Panc1 (cell line): ENCODE measurements at regions not wholly inside any gene's neighbourhood (a gene's known extent, or its start where the extent isn't known, plus 50 kb on each side); places are given as distances from the start of the nearest gene placed in this dataset.

Experiments used
- POLR2AphosphoS5 ChIP-seq: IDR thresholded peaks from 2 replicates; pipeline ENCODE4 v1.6.1; 2012; ENCODE audit warnings: mild to moderate bottlenecking, low read depth, low read length, moderate library complexity
- REST ChIP-seq, 2 experiments: IDR thresholded peaks; 2 replicates each; pipeline ENCODE4 v1.6.1; 2011 to 2012; ENCODE audit warnings: low read depth in 2 of 2, control low read depth in 1 of 2, low read length in 1 of 2, mild to moderate bottlenecking in 1 of 2, moderate library complexity in 1 of 2; ENCODE audit not compliant: insufficient read depth in 1 of 2
- SIN3A ChIP-seq: IDR thresholded peaks from 2 replicates; pipeline ENCODE4 v1.6.1; 2012; ENCODE audit warnings: low read depth, mild to moderate bottlenecking, low read length, moderate library complexity, borderline replicate concordance; ENCODE audit not compliant: insufficient read depth
- TCF7L2 ChIP-seq: IDR thresholded peaks from 2 replicates; pipeline ENCODE4 v1.6.1; 2011; ENCODE audit warnings: mild to moderate bottlenecking, low read depth, low read length, inconsistent platforms
- TF ChIP-seq, protein P1 (sequence below): fragments of 450-650 bp; IDR thresholded peaks from 2 replicates; pipeline ENCODE4 v1.5.1; 2017; ENCODE audit warnings: mild to moderate bottlenecking

GRCh38 chr14:55914771-55915170 is 203.4 kb upstream of the PELI2 start:
- TF ChIP-seq, protein P1, sequence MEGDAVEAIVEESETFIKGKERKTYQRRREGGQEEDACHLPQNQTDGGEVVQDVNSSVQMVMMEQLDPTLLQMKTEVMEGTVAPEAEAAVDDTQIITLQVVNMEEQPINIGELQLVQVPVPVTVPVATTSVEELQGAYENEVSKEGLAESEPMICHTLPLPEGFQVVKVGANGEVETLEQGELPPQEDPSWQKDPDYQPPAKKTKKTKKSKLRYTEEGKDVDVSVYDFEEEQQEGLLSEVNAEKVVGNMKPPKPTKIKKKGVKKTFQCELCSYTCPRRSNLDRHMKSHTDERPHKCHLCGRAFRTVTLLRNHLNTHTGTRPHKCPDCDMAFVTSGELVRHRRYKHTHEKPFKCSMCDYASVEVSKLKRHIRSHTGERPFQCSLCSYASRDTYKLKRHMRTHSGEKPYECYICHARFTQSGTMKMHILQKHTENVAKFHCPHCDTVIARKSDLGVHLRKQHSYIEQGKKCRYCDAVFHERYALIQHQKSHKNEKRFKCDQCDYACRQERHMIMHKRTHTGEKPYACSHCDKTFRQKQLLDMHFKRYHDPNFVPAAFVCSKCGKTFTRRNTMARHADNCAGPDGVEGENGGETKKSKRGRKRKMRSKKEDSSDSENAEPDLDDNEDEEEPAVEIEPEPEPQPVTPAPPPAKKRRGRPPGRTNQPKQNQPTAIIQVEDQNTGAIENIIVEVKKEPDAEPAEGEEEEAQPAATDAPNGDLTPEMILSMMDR: no peak
- TF ChIP-seq POLR2AphosphoS5 (no peak), REST (IDR thresholded peaks at IDR 0.05; ENCODE audit: insufficient read depth in 1 of 2, low read depth in 2 of 2, low read length in 1 of 2) (no peak), SIN3A (no peak), TCF7L2 (no peak)
